UCSD-AML1 (cell line): ENCODE measurements at regions not wholly inside any gene's neighbourhood (a gene's known extent, or its start where the extent isn't known, plus 50 kb on each side); places are given as distances from the start of the nearest gene placed in this dataset.
"Not testable (repeated sequence)": the region's sequence is repeated elsewhere in the genome, so short reads cannot be mapped to it uniquely, and the experiment has no call there.

Experiments used
- DNase-seq: peaks from one replicate; lab custom pipeline; 2025; ENCODE audit not compliant: unreplicated experiment; lab: John Stamatoyannopoulos, UW

DNA sequence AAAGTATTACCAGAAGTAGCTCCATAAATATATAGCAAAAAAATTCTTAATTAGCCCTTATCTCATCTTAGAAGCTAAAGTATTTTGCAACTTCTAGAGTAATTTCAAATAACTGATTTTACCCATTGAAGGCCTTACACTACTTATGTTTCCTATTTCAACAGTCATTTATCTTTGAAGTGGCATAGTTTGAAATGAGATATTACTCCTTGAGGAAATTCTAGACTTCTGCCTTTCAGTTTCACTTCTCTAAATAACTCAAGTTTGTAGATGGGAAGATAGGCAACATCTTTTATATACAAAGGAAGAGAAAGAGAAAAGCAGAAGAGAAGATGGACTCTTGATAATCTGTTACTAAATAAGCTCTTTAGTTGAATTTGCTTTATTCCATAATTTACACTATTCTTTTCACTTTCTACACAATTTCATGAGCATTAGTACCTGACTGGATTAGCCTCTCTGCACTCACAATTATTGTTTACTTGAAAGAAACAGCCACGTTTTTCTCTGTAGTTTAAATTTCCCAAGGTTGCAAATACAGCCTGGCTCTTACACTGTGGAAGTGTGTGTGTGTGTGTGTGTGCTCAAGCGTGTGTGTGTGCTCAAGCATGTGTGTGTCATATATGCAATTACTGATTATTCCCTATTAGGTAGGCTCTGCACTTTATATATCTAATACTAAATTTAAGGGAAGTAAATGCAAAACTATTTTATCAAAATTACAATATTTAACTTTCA is 60.6 kb upstream of the EMB start:
- DNase-seq, result no peak

- not testable (repeated sequence) for DNase-seq
These were observed 72.0 kb upstream of the EMB start for GRCh38 chr5:50513028-50513457.

DNA sequence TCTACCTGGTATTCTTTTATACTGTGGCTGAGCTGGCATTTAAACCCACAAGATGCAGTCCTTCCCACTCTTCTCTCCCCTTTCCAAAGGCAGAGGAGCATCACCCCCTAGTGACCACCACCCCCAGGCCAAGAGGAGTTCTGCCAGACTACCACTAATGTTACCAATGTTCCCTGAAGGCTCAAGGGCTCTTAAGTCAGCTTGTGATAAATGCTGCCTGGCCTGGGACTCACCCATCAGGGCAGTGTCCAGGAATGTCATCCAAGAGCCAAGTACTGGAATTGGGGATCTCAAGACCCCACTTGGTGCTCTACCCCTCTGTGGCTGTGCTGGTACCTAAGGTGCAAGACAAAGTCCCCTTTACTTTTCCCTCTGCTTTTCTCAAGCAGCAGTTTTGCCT is 80.0 kb upstream of the EMB start:
- DNase-seq, result not testable (repeated sequence)

DNA sequence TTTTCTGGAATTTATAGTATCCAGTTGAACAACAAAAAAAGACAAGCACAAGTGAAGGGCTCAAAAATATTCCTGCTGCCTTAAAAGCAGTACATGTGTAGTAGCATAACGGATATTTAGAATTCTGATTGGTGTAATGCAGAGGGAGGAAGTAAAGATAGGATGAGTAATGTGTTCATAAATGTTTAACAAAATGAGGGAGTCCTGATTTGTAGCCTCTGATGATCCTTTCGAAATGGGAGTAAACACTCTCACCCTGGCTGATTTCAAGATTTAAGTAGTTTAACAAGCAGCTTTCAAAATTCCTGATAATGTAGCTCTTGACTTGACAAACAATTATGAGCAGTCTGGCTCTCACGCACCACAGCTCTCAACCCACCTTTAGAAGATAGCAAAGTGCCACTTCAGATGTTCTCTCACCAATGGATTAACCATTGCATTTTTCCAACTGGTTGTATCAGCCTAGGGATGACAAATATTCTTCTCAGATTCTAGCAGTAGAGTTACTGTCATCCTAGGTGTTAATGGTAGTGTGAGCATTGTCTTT is 86.5 kb upstream of the EMB start:
- DNase-seq, result not testable (repeated sequence)

DNA sequence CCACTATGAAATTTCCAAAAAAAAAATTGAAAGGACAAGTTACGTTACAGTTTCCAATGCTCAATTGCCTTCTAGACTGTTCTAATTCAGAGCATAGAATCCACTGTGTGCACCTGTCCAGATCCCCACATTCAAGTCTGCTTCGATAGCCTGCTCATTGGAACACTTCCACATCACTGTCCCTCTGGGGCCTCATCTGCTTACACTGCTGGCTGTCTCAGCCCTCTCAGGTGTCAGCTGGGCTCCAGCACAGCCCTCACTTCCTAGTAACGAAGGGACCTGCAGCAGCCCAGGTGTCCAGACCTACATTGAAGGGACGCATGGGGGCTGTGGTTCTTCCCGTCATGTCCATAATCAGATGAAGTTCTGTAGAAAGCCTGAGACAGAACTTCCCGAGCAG is 94.3 kb upstream of the EMB start:
- DNase-seq, result no peak

- DNase-seq, result not testable (repeated sequence)
These were observed 96.4 kb upstream of the EMB start for GRCh38 chr5:50537534-50537933.

DNA sequence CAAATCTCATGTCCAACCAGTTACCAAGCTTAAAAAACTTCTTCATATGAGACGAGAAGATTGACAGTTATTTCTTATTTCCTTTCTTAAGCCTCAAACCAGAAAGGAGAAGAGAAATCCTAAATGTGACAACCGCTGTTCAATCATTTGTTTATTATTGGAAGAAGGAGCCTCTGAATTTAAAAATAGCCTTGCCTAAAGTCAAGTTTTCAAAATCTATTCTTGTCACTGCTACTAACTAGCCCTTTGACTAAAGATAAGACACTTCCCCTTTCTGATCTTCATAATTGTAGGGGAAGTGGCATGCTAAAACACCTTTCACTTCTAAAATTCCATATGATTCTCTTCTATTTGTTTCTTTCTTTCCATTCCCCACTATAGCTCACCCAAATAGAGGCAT is 106.2 kb upstream of the EMB start:
- DNase-seq, result no peak

DNA sequence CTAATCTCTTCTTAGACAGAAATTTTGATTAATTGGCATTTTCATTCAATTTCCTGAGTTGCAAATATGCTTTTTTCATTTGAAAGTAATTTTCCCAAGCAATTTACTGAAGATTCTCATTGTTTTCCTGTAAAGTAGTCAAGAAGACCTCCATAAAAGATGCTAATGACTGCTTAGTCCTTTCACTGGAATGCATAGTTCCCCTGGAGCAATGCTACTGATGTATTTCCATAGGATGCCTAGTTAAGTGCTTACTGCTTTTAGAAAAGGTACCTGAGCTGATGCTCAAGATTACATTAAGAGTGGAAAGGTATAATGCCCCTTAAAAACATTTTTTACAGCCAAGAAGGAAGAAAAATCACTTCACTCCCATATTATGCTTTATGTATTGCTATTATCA is 109.2 kb upstream of the EMB start:
- no peak for DNase-seq

GRCh38 chr5:50550993-50551392 is 109.9 kb upstream of the EMB start:
- DNase-seq, result no peak

- peak; percentile 7 for DNase-seq
These were observed 112.5 kb upstream of the EMB start for GRCh38 chr5:50553560-50553984.

DNA sequence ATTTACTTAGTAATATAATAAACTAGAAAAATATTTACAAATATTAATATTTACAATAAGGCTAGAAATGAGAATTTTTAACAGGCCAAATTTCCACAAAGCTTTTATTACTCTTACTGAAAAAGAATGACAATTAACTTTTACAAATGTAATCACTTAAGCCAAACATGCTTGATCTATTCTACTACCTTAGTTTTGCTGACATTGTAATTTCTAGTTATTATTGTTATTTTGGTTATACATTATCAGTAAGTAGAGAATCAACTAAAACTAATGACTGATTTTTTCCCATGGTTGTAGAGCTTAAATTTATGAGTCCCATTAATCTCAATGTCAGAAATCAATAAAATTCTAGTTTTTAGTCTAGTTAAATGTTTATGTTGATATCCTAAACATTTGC is 107.8 kb upstream of the PARP8 start:
- not testable (repeated sequence) for DNase-seq

- no peak for DNase-seq
These were observed 106.5 kb upstream of the PARP8 start for GRCh38 chr5:50559955-50560354.

DNA sequence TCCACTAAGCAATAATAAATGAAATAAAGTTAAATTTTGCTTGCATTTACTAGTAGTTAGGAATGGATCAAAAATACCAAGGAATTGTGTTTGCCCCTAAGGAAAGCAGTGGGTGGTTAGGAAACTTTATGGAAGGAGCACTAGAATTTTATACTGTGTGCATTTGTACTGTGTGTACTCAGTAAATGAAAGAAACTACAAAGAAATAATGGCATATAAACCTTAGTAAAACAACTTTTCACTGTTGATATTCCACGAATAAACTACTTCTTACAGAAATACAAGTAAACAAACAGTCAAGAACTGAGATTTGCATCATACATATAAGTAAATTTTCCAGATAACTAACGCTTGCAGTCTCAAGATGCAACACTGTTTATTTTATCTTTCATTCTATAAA is 103.7 kb upstream of the PARP8 start:
- no peak for DNase-seq

GRCh38 chr5:50564079-50564478 is 102.4 kb upstream of the PARP8 start:
- DNase-seq, result no peak

DNA sequence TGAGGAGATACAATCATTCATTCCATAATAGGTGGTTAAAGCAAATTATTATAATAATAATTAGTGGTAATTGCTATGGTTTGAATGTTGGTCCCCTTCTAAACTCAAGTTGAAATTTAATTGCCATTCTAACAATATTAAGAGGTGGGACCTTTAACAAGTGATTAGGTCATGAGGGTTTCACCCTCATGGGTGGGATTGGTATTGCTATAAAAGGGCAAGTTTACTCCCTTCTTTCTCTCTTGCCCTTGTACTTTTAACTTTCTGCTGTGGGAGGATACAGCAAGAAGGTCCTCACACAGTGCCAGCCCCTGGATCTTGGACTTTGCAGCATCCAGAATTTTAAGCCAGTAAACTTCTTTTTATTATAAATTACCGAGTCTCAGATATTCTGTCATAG is 101.9 kb upstream of the PARP8 start:
- no peak for DNase-seq

DNA sequence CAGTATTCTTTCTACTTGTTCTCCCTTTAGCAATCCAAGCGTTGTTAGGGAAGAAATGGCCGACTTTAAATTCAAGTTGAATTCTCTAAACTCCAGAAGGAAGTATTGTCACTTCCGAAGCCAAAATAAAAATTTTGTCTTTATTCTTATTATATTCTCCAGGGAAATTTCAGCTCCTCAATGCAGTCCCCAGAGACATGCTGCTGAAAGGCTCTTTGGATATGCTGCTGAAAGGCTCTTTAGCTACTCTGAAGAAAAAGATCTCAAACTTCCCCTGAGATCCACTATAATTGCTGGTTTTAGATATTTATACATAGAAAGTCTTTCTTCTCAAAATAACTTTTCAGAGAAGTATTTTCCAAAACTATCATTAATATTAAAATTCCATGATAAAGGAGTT is 92.3 kb upstream of the PARP8 start:
- no peak for DNase-seq

GRCh38 chr5:50575740-50576139 is 90.7 kb upstream of the PARP8 start:
- no peak for DNase-seq

- DNase-seq, result no peak
These were observed 90.2 kb upstream of the PARP8 start for GRCh38 chr5:50576265-50576664.

GRCh38 chr5:50576686-50577256 is 89.7 kb upstream of the PARP8 start:
- DNase-seq, result no peak

DNA sequence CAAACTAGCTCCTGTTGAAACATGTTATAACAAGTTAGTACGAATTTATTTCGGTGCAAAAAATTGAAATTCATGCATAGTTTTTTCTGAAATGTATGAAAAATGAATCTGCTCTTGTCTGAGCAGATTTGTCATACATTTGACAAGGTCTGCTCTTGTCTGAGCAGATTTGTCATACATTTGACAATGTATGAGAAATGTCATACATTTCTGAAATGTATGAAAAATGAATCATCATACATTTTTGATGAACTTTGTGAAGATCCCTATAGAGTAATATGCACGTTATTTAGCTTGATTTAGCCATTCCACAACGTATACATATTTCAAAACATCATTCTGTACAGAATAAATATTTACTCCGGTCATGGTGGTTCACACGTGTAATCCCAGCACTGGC is 85.9 kb upstream of the PARP8 start:
- no peak for DNase-seq

GRCh38 chr5:50581845-50582244 is 84.6 kb upstream of the PARP8 start:
- not testable (repeated sequence) for DNase-seq

DNA sequence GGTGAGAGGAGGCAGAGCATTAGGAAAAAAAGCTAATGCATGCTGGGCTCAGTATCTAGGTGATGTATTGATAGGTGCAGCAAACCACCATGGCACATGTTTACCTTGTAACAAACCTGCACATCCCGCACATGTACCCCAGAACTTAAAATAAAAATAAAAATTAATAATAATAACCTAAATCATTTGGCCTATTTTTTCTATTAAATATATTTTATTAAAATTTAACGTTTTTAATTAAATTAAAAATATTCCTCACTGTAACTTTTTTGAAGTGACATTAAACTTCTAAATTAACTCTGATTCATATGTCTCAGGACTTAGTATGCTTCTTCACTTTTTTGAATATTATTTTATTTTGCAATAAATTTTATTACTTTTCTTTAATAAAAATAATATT is 83.7 kb upstream of the PARP8 start:
- DNase-seq, result no peak

DNA sequence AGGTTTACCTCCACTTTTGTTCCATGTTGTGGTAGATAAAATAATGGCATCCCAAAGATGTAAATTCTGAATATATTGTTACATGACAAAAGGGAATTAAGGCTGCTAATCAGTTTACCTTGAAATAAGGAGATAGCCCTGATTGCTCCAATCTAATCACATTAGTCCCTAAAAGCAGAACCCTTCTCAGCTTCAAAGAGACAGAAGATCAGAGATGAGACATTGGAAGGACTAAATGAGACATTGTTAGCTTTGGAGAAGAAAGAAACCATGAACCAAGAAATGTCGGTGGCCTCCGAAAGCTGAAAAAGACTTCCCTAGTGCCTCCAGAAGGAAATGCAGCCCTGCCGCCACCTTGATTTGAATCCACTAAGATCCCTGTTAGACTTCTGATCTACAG is 82.8 kb upstream of the PARP8 start:
- DNase-seq, result no peak
